ENCODE measurements at regions not wholly inside any gene's neighbourhood (a gene's known extent, or its start where the extent isn't known, plus 50 kb on each side); places are given as distances from the start of the nearest gene placed in this dataset.

- DNase-seq: no peak
These were observed 207.0 kb downstream of the BRD1 start for GRCh38 chr22:49620666-49621065.

DNA sequence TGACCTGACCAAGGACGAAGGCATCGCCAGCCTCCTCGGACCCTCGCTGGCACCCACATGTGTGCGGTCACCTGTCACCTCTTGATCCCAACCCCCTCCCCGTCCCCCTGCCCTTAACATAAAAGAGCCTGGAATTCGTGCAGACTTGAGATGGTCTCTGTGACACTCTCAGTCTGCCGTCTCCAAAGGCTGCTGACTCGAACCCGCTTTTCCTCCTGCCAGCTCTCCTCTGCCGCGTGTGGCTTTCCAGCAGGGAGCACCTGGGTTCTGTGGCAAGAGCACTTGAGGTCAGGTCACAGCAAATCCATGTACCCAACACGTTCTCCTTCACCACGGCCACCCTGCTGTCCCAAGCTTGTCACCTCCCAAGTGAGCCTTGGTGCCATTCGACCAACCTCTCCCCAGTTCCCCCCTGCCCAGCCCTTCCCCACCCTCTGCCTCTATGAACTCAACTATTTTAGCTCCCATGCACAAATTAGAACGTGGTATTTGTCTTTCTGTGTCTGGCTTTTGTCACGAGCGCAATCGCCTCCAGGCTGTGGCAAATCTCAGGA is 207.6 kb downstream of the BRD1 start:
- no peak for DNase-seq

GRCh38 chr22:49619301-49619700 is 208.4 kb downstream of the BRD1 start:
- DNase-seq: no peak

GRCh38 chr22:49618677-49618953 is 209.1 kb downstream of the BRD1 start:
- DNase-seq: no peak

- DNase-seq: no peak
These were observed 209.6 kb downstream of the BRD1 start for GRCh38 chr22:49617866-49618676.

- no peak for DNase-seq
These were observed 210.4 kb downstream of the BRD1 start for GRCh38 chr22:49617264-49617663.

DNA sequence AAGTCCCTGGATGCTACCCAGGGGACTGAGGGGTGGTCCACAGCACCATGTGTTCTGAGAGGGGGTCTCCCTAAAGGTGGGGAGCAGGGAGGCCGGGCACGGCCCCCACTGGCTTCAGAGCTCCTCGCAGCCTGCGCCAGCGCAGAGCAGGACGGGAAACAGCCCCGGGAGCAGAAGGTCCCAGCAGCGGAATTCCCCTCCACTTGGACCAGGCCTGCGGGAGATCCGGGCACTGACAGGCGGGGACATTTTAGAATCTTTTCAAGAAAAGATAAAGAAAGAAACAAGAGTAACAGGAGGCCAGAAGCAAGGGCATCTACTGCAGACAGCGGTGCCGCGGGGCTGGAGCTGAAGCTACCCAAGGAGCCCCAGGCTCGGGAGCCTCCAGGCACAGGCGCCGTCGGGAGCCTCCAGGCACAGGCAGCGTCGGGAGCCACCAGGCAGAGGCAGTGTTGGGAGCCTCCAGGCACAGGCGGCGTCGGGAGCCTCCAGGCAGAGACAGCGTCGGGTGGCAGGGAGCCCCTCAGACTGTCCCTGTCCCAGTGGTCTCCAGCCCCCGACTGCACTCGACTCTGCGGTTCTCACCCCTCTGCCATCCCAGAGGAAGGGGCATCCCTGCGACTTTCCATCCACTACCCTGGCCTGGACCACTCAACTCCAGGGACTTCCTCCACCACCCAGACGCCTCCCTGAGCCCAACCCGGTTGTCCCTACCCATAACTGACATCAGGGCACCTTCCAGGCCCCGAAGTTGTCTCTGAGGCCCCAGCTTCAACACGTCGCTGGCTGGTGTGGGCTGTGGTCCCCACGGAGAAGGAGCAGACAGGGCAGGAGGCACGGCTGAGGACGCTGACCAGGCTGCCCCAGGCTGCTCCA is 211.1 kb downstream of the BRD1 start:
- DNase-seq: no peak

DNA sequence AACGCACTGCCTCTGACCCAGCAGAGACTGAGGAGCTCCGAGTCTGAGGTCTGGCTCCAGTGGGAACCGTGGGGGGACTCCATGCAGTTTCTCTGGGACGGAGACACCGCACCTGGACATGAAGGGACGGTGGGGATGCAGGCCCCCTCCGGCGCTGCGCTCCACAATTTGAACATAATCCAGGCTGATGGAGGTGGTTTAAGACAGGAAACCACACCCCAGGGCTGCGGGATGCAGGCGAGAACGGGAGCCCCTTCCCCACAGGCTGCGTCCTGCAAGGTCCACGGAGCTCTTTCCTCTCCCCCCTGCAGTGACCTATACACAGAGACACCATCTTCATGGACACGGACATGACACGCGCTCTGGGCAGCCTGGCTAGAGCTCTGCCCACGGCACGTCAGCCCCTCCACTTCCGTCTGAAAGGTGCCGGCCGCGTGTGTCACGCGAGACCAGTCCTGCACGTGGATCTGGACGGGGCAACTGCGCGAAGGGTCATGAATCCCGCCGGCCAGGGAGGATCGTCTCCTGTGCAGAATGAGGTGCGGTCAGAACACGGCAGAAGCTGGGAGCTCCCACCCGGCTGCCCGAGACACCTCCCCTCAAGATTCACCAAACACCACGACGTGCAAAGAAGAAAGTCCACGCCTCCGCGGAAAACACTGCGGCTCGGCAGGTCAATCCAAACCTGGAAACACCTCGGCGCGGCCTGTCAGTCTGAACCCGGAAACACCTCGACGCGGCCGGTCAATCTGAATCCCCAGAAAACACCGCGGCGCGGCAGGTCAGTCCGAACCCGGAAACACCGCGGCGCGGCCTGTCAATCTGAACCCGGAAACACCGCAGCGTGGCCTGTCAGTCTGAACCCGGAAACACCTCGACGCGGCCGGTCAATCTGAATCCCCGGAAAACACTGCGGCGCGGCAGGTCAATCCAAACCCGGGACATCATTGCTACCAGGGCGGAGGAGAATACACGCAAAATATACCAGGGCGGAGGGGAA is 212.4 kb downstream of the BRD1 start:
- no peak for DNase-seq

- DNase-seq: no peak
These were observed 214.0 kb downstream of the BRD1 start for GRCh38 chr22:49613511-49614270.

DNA sequence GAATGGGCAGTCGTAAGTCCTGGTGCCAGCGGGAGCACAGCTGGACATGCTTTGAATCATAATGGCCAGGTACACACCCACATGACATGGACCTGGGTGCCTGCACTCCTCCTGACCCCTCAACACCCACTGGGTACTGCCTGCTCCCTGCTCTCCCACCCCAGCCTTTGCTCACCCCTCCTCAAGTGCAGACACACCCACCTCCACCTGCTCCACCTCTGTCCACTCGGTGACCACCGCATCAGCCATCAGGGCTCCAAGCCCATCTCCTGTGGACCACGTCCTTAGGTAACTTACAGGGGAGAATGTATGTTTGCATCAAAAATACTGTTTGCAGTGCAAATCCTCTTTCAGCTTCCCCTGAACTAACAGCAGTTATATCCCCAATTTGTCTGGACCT is 214.6 kb downstream of the BRD1 start:
- no peak for DNase-seq

DNA sequence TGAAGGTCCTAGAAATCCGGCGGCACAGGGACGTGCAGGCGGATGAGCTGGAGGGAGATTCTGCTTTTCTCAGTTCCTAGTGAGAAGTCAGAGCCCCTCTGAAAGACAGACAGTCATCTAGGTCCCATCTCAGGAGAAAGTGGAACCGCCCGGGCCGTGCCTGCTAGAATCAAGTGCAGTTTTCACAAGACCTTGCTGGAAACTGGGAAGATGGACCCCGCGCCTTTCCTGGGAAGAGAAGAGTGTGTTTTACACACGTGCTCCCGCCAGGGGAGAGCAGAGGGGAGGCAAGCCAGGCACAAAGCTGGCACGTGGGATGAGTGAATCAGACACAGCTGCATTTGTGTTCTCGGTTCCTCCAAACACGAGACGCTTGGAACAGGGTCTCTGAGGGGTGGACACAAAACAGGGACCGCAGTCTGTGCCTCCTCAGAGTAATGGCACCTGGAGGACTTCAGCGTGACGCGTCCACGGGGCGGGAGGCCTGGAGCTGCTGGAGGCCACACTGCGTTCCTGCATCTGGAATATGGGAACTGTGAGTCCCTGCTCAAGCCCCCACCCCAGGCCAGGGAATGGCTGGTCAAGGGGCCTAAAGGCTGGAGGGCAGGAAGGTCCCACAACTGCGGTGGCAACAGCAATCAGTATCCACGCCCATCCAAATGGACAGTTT is 218.3 kb downstream of the BRD1 start:
- DNase-seq: no peak

DNA sequence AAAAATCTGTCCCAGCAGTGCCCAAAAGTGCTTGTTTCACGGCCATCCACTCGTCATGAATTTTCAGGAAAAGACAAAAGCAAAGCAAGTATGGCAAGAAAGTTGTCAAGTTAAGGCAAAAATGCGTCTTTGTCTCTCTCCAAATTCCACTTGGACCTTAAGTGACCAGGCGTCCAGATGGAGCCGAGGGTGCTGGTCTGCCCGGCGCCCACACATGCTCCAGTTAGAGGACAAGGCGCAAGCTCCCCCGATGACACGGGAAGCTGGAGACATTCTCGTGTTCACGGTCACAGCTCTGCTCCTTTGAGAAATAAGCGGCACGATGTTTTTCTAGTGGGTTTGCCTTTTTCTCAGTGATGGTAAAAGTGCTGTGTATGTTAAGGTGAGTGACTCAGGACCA is 219.0 kb downstream of the BRD1 start:
- no peak for DNase-seq

- DNase-seq: no peak
These were observed 219.4 kb downstream of the BRD1 start for GRCh38 chr22:49608228-49608627.

DNA sequence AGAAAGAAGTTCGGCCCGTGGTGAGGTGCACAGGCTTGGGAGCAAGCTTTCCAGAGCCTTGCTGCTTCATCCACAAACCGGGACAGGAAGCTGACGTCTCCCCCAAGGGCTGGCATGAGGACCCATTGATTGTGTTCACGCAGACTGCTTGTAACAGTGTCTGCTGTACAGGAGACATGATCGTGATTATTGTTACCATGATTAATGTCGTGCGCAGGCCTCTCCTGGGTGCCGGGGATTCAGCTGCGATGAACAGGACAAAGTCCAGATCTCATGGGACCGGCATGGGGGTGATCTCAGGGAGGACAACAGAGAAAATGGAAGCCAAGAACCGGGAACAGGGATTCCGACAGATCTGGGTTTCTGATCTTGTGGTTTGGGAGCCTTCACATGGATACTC is 219.9 kb downstream of the BRD1 start:
- DNase-seq: no peak

- DNase-seq: no peak
These were observed 220.9 kb downstream of the BRD1 start for GRCh38 chr22:49606562-49607290.

DNA sequence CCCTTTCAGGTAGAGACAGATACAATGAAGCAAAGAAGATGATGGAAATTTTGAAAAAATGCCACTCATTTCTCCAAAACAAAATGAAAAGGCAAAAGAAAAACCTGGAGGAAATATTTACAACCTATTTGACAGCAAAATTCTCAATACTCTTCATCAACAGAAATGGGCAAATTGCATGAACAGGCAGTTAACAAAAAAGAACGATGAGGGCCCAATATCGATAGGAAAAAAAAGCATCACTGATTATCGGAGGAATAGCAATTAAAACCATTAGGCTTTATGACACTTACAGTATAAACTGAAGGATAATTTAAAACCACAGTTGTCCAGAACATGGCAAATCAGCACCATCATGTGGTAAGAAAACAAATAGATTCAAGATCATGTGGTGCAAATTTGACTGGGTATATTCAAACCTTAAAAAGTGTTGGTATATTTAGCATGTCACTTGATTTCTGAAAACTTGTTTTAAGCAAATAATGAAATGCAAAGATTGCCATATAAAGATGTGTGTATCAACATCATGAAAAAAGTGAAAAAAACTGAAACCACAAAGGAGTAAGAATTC is 222.9 kb downstream of the BRD1 start:
- DNase-seq: no peak

DNA sequence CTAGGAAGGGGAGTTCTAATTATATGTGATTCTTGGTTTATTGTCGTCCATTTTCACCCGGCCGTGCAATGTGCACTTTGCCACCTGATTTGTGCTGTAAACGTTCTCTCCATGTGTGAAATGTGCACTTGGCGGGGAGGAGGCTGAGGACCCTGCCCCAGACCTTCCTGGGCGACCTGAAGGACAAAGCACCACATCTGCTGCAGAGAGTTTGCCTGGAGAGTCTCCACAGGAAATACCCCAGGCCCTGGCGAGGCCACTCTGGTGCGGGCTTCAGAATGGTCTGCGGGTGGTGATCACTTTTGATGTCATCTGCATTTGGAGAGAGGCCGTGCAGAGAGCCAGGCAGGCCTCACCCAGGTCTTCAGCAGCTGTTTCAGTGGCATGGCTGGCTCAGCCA is 224.7 kb downstream of the BRD1 start:
- no peak for DNase-seq

- DNase-seq: no peak
These were observed 225.2 kb downstream of the BRD1 start for GRCh38 chr22:49602481-49602880.

GRCh38 chr22:49601614-49602321 is 225.9 kb downstream of the BRD1 start:
- DNase-seq: no peak
